RCC 7860 (cell line): ENCODE measurements at regions not wholly inside any gene's neighbourhood (a gene's known extent, or its start where the extent isn't known, plus 50 kb on each side); places are given as distances from the start of the nearest gene placed in this dataset.
A peak's percentile ranks its signal among the peaks of the same experiment; 100 is the strongest.
"Not testable (repeated sequence)": the region's sequence is repeated elsewhere in the genome, so short reads cannot be mapped to it uniquely, and the experiment has no call there.

Experiments used
- DNase-seq: peaks from one replicate; pipeline ENCODE4 v3.0.0-alpha.2; 2015; ENCODE audit warnings: low spot score
- FAIRE-seq: peaks from 2 replicates; lab custom pipeline; 2012; peaks lifted over from hg19 to GRCh38; lab: Jason Lieb, UNC

DNA sequence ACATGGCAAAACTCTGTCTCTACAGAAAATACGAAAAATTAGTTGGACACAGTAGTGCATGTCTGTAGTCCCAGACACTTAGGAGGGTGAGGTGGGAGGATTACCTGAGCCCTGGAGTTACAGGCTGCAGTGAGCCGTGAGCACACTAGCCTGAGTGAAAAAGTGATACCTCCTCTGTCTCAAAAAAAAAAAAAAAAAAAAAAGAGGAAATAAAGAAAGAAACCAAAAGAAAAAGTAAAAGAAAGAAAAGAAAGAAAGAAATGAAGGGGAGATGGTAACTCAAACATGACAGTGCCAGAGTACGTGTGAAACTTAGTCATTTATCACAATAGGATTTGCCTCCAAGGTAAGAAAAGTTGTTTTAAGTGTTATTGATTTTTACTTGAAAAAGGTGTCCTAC lies 407.0 kb upstream of the MGAT4C start:
- DNase-seq (no peak), FAIRE-seq (no peak)

DNA sequence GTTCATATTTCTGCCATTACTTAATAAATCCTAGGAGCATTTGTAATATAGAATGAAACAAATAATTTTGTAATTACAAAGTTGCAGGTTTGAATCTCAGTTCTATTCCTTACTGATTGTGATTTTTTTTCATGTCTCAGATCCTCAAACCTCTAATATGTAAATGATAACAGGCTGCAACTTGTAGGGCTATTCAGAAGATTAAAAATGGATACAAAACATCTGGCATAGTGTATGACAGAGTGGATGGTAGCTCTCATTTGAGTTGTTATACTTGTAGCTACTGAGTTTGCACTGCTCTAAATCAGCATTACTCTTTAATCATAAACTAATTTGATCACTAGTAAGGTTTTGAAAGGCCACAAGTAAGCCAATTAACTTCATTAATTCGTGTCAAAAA lies 406.3 kb upstream of the MGAT4C start:
- DNase-seq (no peak), FAIRE-seq (no peak)

DNA sequence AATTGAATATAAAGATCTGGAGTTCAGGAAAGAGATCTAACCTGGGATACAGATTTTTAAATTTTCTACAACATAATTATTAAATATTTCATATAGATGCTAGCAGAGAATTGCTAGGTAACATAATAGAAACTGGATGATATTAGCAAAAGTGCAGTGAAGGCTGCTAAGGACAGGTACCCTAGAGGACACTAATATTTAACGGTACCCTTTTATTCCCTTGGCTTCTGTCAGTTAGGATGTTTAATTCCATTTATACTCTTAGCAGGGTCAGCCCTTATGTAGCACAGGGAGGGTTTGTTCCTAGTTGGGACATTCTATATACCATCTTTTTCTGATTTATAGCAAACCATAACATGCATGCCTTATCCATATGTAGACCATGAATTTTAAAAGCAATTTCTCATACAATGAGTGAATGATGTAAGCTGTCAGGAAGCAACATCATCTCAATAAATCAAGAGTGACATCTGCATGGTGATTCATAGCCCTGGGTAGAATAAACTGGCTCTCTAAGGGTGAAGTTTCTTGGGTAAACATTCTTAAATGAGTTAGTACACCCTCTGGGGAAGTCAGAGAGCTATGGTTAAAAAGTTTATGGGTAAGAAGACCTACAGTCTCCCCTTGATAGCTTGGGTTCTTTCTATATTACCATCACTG lies 404.4 kb upstream of the MGAT4C start:
- no peak for FAIRE-seq

DNA sequence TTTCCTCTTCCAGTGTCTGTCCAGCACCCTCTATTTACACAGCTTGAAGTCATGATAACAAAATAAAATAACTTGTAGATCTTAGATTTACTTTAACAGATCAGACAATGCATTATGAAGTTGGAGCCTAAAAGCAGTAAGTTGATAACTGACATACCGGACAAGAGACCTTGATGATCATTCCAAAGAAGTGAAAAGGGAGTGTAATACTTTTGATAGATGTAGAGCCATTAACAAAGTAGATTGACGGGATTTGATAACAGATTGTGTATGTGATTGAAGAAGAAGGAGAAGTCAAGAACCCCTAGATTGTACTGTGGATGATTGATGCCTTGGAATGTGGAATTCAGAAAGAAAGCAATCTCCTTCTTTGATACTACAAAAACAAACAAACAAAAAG lies 403.8 kb upstream of the MGAT4C start:
- FAIRE-seq (no peak), DNase-seq (no peak)

More for the DNA sequence above, 404.4 kb upstream of the MGAT4C start:
- DNase-seq, result peak; percentile 48

DNA sequence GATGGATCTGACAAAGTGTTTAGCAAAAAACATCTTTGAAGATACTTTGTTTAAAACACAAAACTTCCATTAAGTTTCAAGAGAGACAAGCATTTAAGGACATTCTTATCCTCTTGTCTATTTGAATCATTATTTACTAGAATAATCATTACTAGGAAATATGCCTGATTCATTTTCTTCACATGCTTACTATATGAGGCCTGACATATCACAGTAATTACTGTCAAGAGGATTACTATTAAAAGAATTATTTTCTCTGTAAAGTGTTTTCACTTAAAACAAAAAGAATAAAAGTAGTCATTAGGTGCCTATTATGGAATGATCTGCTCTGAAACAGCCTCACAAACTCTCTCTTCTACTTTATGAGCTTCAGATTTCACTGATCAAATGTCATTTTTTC lies 402.1 kb upstream of the MGAT4C start:
- FAIRE-seq (no peak), DNase-seq (no peak)

DNA sequence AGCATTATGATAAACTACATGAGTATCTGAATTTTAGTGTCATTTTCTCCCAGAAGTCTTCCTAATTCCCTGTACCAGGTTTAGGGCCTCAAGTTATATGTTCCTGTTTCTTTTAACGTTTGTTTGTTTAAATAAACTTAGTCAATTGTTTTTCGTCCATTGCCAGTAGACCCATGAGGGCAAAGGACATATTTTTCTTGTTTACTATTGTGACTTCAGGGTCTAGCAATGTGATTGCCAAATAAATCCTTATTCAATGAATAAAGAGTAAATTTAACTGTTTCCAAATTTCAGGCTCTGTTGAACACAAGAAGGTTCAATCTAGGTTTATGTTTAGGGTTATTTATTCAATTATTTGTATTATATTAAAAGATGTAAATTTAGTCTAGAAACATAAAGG lies 391.6 kb upstream of the MGAT4C start:
- DNase-seq, result no peak
- no peak for FAIRE-seq

DNA sequence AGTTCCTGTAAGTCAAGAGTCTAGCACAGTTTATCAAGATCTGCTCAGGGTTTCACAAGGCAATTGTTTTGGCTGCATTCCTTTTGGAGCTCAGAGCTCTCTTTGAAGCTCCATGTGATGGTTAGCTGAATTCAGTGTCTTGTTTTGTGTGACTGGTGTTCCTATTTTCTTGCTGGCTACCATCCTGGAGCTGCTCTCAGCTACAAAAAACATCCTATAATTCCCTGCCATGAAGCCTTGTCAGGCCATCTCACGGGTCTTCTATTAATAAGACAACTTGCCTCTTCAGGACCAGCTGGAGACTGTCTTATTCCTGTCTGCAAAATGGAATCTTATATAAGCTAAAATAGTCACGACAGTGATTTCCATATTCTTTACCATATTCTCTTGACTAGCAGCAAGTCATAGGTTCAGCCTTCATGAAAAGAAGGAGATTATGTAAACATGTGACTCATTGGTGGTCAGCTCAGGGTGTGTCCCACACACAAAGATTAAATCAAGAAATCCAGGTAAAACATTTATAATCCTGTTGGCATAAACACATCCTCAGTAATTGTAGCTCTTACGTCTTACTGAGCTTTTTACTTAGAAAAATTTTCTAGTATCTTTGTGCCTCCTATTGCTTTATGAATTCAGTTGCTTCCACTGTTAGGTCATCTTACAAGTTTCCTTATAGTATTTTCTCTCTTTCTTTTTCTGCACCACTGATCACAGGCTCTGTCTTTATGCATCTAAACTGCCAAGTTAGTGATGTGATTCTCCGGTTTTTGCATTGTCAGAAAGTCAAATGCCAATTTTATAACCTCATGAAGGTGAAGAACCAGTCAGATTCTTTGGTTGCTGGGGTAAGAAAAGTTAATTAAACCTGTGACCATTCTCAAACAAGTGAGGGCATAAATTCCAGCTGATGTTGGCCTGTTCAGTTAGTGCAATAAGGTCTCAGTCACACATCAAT lies 378.5 kb upstream of the MGAT4C start:
- peak; percentile 47 for DNase-seq
- no peak for FAIRE-seq

DNA sequence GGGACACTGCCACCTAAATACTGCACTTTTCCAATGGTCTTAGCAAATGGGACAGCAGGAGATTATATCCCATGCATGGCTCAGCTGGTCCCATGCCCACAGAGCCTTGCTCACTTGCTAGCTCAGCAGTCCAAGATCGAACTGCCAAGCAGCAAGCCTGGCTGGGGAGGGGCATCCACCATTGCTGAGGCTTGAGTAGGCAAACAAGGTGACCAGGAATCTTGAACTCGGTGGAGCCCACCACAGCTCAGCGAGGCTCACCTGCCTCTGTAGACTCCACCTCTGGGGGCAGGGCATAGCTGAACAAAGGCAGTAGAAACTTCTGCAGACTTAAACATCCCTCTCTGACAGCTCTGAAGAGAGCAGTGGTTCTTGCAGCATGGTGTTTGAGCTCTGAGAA lies 370.8 kb upstream of the MGAT4C start:
- FAIRE-seq (no peak), DNase-seq (no peak)

DNA sequence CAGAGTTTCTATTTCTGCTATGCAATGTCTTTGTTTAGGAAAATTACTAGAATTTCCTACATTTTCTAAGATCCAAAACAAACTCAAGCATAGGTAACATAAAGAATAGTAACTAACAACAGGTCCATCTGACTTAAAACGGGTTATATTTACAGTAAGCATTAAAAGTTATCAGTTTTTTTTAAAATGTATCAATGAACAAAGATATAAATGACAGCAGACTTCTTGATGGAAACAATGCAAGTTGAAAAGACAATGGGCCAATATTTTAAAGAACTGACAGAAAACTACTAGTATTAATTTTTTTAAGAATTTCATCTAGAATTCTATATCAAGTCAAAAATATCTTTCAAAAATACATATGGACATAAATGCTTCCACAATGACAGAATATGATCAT lies 367.1 kb upstream of the MGAT4C start:
- DNase-seq (no peak), FAIRE-seq (no peak)

DNA sequence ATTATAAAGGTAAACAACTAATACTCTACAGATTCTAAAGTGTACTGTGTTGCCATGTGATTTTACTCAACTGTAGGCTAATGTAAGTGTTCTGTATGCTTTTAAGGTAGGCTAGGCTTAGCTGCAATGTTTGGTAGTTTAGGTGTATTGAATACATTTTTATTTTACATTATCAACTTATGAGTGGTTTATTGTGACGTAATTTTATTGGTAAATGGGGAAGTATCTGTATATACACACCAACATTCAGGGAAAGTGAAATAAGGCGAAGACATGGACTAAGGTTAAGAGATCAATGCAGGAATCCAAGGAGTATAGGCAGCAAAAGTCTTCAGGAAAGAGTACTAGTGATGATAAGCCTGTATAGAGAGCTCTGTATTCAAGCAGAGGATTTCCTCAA lies 365.8 kb upstream of the MGAT4C start:
- DNase-seq, result no peak
- FAIRE-seq, result no peak

DNA sequence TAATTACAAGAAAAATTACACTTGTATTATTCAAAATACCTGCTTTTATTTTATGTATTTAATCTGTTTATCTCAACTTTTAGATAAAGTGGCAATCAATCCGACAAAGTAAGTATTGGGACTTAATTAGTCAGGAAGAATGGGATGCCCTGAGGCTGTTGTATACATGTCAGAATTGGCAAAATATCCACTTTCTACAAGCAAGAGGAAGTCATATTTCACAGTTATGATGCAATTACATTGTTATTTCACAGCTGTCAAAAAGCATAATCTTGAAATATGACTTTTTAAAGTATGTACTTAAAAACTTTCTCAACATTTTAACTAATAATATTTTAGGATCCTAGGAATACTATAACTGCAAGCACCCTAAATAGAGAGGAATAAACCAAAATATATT lies 357.1 kb upstream of the MGAT4C start:
- FAIRE-seq, result no peak
- DNase-seq, result no peak

DNA sequence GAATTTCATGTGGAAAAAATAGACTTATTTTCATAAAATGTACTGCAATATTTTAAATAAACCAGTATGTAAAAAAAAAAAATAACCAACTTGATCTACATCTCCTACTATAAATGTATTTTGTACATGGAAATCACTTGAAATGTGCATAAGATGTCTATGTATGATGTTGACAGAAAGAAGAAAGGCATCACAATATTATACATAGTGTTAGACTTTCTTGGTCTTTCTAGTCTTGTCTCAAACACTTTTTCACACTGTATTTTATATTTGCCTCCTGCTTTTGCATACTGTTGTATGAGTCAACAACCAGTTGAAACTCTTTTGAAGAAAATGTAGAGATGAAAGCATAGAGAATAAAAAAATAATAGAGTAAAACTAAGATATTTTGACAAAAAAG lies 352.4 kb upstream of the MGAT4C start:
- no peak for FAIRE-seq

DNA sequence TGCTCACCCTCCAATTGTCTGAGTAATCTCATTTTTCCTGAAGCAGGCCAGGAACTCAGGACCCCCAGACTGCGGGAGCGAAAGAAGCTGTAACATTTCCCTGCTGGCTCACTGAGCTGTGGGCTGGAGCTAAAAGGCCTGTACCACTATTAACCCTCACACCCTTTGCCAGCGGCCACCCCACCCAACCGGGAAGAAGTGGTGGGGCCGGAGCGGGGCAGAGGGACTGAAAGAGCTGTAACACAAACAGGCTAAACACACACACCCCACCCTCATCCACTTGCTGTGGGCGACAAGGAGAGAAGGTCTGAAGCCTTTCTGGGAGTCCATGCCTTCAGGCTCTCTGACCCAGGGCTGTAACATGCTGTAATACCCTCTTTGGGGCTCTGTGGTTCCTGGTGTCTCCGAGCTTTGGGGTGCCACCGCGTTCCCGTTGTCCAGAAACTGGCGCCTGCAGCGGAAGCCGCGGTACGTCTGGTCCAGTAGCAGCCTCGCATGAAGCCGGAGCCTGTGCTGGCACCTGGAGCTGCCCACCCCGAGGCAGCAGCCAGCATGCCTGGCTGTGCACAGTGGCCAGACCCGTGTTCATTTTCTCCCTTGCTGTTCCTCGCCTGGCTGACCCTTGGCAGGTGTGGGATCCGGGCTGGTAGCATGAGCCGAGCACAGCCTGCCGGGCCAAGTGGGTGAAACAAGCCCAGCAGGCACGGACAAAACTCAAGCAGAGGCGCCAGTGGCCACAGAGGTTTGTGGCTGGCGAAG lies 345.5 kb upstream of the MGAT4C start:
- FAIRE-seq (no peak), DNase-seq (no peak)

More for the DNA sequence above, 352.4 kb upstream of the MGAT4C start:
- no peak for DNase-seq

DNA sequence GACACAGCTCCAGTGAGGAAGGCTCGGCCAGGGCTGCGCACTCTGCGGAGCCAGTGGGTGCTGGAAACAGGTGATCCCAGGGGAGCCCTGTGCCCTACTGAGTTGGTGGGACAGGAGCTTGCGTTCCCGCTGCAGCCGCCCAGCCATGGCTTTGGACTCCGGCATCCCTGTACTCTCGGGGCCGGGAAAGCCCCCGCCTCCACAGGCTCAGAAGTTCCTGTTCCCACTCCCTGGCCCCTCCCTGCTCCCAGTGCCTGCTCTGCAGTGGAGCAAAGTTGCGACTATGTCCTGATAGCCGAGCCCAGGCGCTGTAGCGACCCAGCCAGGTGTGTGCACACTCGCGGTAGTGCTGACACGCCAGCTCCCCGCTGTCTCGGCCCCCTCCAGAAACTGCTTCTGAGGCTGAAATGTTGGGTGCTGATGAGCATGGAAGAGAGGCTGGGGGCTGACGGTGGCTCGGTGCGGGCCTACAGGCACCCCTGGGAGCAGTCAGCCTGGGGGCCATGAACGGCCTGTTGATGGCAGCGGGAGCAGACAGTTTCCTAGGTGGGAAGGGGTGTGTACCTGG lies 344.6 kb upstream of the MGAT4C start:
- FAIRE-seq (no peak), DNase-seq (no peak)

DNA sequence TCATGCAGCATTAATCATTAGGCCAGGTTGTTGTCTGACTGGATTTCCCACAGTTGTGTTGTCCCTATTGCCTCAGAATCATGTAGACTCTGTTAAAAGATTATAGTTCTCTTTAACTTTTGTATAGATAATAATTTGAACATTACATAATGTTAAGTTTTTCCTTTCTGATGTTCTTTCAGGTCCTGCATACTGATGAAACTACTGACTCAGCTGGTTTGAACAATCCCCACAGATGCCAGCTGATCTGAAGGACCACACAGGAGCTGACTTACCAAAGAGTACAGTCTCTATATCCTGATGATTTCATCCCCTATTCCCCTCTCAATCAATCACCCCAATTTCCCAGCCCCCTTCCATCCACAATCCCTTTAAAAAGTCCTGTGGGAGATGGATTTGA lies 341.2 kb upstream of the MGAT4C start:
- FAIRE-seq, result no peak
- DNase-seq, result no peak

DNA sequence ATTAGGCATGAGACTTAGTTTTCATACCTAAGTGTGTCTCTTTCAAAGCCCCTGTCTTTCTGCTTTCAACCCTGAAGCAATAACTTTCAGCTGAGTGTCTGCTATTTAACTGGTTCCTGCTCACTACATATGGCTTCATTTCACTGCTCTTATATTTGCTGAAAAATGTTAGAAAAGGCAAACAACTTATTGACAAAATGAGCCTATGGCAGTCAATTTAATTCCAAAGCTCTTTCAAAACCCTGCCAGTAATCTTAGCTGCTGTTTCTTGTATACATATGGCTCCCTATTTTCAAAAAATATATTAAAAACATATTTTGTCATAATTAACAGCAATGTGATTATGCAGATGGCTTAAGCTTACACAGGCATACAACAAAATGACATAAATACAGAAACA lies 334.1 kb upstream of the MGAT4C start:
- DNase-seq (no peak), FAIRE-seq (no peak)

DNA sequence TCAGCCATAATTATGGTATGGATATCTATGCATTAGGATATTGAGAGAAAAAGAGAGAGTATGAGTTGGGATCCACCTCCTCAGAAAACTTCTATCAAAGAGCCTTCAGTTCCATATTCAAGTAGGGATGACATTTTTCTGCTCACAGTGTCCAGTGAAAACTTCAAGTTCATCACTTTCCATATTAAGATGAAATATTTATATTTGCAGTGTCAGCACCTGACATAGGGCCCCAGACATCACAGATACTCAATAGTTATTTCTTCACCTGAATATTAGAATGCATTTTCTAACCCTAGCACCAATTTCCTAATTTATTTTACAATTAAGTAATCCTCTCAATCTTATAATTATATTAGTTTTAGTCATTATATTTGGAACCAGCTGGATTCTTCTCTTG lies 318.0 kb upstream of the MGAT4C start:
- FAIRE-seq, result no peak

DNA sequence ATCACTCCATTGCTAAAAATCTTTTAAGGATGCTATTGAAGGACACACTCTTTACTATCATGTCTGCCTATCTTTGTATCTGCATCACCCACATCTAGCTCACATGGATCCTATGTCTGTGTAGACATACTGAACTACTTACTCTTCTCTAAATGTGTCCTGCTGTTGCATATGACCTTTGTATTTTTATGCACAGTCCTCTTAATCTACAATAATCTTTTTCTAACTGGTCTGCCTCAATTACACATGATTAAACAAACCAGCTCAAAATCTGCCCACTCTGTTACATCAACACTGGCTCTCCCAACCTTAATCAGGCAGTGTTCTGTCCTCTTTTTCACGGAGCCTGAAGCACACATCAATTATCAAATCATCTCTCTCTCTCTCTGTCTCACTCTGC lies 316.3 kb upstream of the MGAT4C start:
- FAIRE-seq (no peak), DNase-seq (no peak)

More for the DNA sequence above, 318.0 kb upstream of the MGAT4C start:
- DNase-seq, result no peak

DNA sequence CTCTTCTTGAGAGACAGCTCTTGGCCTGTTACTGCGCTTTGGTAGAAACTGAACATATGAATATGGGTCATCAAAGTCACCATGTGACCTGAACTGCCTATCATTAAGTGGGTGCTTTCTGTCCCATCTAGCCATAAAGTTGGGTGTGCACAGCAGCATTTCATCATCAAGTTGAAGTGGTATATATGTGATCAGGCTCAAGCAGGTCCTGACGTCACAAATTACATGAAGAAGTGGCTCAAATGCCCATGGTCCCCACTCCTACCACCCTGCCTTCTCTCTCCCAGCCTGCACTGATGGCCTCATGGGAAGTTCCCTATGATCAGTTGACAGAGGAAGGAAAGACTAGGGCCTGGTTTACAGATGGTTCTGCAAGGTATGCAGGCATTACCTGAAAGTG lies 308.8 kb upstream of the MGAT4C start:
- DNase-seq (no peak), FAIRE-seq (no peak)

DNA sequence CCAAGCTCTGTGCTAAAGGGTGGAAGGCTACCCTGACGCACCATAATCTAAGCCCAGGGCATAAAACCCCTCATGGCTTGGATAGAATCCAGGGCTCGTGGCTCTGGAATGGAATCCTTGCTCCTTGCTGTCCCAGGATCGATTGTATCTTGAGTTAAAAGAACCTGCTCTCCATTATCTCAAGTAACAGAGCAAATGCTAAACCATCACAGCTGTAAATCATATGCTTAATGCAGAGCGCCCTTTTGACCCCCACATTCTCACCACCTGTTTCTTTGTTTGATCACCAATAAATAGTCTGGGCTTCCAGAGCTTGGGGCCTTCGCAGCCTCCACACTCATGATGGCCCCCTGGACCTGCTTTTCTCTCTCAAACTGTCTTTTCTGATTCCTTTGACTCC lies 299.3 kb upstream of the MGAT4C start:
- DNase-seq, FAIRE-seq: not testable (repeated sequence)

DNA sequence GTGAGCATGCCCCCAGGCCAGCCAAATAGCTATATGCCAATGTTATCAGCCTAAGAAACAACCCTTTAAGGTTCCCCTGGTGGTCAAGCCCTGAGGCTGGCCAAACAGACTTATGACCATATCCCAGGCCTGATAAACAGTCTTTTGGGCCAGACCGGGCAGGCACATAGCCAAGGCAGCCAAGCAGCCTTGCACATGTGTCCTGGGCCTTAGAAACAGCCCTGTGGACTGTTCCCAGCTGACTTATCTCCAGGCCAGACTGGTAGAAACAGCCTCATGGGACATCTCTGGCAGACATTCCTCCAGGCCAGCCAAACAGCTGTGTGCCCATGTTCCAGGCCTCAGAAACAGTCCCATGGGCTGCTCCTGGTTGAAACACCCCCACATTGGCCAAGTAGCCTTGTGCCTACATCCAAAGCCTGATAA lies 295.0 kb upstream of the MGAT4C start:
- DNase-seq (no peak), FAIRE-seq (no peak)
